ENCODE measurements at regions not wholly inside any gene's neighbourhood (a gene's known extent, or its start where the extent isn't known, plus 50 kb on each side); places are given as distances from the start of the nearest gene placed in this dataset.

GRCh38 chr2:105473011-105473410, 74.2 kb upstream of the FHL2 start:
- no peak overlapping the region for H3K4me3 ChIP-seq (ENCODE audit: low read length)
- no peaks in the 10 kb centered on the region for H3F3A ChIP-seq (ENCODE audit: low read length, unreplicated experiment)
- no peak overlapping the region for H3K9ac ChIP-seq (ENCODE audit: low read length)
- no TSS peak for BruUV-seq (replicated peaks)
- no peaks in the 10 kb centered on the region for H3K4me1 ChIP-seq (ENCODE audit: insufficient read depth, low read length)
- no peak for ATAC-seq
- H3K9me3 ChIP-seq (ENCODE audit: low read length): no peaks in the 10 kb centered on the region
- ChIA-PET POLR2A (ENCODE audit: unreplicated experiment) (no interaction called here), CTCF (no interaction called here)
- H3K79me2 ChIP-seq (ENCODE audit: low read length): no peaks in the 10 kb centered on the region
- no peak for DNase-seq
- no peaks in the 10 kb centered on the region for H3K9me2 ChIP-seq (replicated peaks; ENCODE audit: low read length)
- no peaks in the 10 kb centered on the region for H4K20me1 ChIP-seq (ENCODE audit: low read length)
- H3K27ac ChIP-seq (ENCODE audit: low read length): no peak overlapping the region
- intact Hi-C loops (cut with micrococcal nuclease): no loop called here
- no peaks in the 10 kb centered on the region for H3K36me3 ChIP-seq (ENCODE audit: low read depth, low read length)
- no peak overlapping the region for H3K4me2 ChIP-seq (ENCODE audit: low read length)
- H2AFZ ChIP-seq (ENCODE audit: low read length): no peak overlapping the region
- no peaks in the 10 kb centered on the region for H3K27me3 ChIP-seq (ENCODE audit: low read length)
- TF ChIP-seq EZH2 (IDR thresholded peaks at IDR 0.05; ENCODE audit: low read length, unreplicated experiment) (no peak), EZH2phosphoT487 (IDR thresholded peaks at IDR 0.05; ENCODE audit: borderline replicate concordance, low read length) (no peak)
- TF ChIP-seq, protein P1, sequence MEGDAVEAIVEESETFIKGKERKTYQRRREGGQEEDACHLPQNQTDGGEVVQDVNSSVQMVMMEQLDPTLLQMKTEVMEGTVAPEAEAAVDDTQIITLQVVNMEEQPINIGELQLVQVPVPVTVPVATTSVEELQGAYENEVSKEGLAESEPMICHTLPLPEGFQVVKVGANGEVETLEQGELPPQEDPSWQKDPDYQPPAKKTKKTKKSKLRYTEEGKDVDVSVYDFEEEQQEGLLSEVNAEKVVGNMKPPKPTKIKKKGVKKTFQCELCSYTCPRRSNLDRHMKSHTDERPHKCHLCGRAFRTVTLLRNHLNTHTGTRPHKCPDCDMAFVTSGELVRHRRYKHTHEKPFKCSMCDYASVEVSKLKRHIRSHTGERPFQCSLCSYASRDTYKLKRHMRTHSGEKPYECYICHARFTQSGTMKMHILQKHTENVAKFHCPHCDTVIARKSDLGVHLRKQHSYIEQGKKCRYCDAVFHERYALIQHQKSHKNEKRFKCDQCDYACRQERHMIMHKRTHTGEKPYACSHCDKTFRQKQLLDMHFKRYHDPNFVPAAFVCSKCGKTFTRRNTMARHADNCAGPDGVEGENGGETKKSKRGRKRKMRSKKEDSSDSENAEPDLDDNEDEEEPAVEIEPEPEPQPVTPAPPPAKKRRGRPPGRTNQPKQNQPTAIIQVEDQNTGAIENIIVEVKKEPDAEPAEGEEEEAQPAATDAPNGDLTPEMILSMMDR (conservative IDR thresholded peaks at IDR 0.05; ENCODE audit: low read depth, low read length): no peak

- POLR2A ChIA-PET (ENCODE audit: unreplicated experiment): no interaction called here
- intact Hi-C loops (cut with micrococcal nuclease): no loop called here
- no peak for ATAC-seq
Observed at GRCh38 chr2:105470979-105471378, 72.1 kb upstream of the FHL2 start.

GRCh38 chr2:105469781-105470180, 70.9 kb upstream of the FHL2 start:
- peaks cover 7% of the 10 kb centered on the region; the same call in 1 of the 2 replicates for H3K4me1 ChIP-seq (ENCODE audit: insufficient read depth, low read length)
- no peaks in the 10 kb centered on the region for H3K27me3 ChIP-seq (ENCODE audit: low read length)
- ATAC-seq: no peak
- ChIA-PET CTCF (no interaction called here), POLR2A (ENCODE audit: unreplicated experiment) (no interaction called here)
- no TSS peak for BruUV-seq (replicated peaks)
- H3K9me3 ChIP-seq (ENCODE audit: low read length): no peaks in the 10 kb centered on the region
- no peak overlapping the region for H3K9ac ChIP-seq (ENCODE audit: low read length)
- H3K9me2 ChIP-seq (replicated peaks; ENCODE audit: low read length): no peaks in the 10 kb centered on the region
- H3K4me3 ChIP-seq (ENCODE audit: low read length): no peak overlapping the region
- intact Hi-C loops (cut with micrococcal nuclease): no loop called here
- no peak overlapping the region for H2AFZ ChIP-seq (ENCODE audit: low read length)
- H3K4me2 ChIP-seq (ENCODE audit: low read length): no peak overlapping the region
- no peaks in the 10 kb centered on the region for H3F3A ChIP-seq (ENCODE audit: low read length, unreplicated experiment)
- H3K79me2 ChIP-seq (ENCODE audit: low read length): no peaks in the 10 kb centered on the region
- no peaks in the 10 kb centered on the region for H3K36me3 ChIP-seq (ENCODE audit: low read depth, low read length)
- no peak for TF ChIP-seq EZH2 (IDR thresholded peaks at IDR 0.05; ENCODE audit: low read length, unreplicated experiment)
- no peak for TF ChIP-seq EZH2phosphoT487 (IDR thresholded peaks at IDR 0.05; ENCODE audit: borderline replicate concordance, low read length)
- TF ChIP-seq, protein P1 (conservative IDR thresholded peaks at IDR 0.05; ENCODE audit: low read depth, low read length): no peak
- no peak overlapping the region for H3K27ac ChIP-seq (ENCODE audit: low read length)
- no peaks in the 10 kb centered on the region for H4K20me1 ChIP-seq (ENCODE audit: low read length)
- no peak for DNase-seq

More at GRCh38 chr2:105470979-105471378, 72.1 kb upstream of the FHL2 start:
- Histone ChIP-seq H3K27ac (ENCODE audit: low read length) (no peak overlapping the region), H3K4me3 (ENCODE audit: low read length) (no peak overlapping the region), H3K9me2 (replicated peaks; ENCODE audit: low read length) (no peaks in the 10 kb centered on the region), H3K4me2 (ENCODE audit: low read length) (no peak overlapping the region), H3K36me3 (ENCODE audit: low read depth, low read length) (no peaks in the 10 kb centered on the region), H4K20me1 (ENCODE audit: low read length) (no peaks in the 10 kb centered on the region), H3F3A (ENCODE audit: low read length, unreplicated experiment) (no peaks in the 10 kb centered on the region), H3K9me3 (ENCODE audit: low read length) (no peaks in the 10 kb centered on the region), H2AFZ (ENCODE audit: low read length) (no peak overlapping the region), H3K9ac (ENCODE audit: low read length) (no peak overlapping the region), H3K4me1 (ENCODE audit: insufficient read depth, low read length) (peaks cover 7% of the 10 kb centered on the region; the same call in 1 of the 2 replicates), H3K27me3 (ENCODE audit: low read length) (no peaks in the 10 kb centered on the region), H3K79me2 (ENCODE audit: low read length) (no peaks in the 10 kb centered on the region)
- DNase-seq: no peak
- no peak for TF ChIP-seq EZH2phosphoT487 (IDR thresholded peaks at IDR 0.05; ENCODE audit: borderline replicate concordance, low read length)
- TF ChIP-seq, protein P1 (conservative IDR thresholded peaks at IDR 0.05; ENCODE audit: low read depth, low read length): no peak
- TF ChIP-seq EZH2 (IDR thresholded peaks at IDR 0.05; ENCODE audit: low read length, unreplicated experiment): no peak
- BruUV-seq (replicated peaks): no TSS peak
- CTCF ChIA-PET: no interaction called here

All from PC-3 (cell line).